H9 (cell line): ENCODE measurements at regions not wholly inside any gene's neighbourhood (a gene's known extent, or its start where the extent isn't known, plus 50 kb on each side); places are given as distances from the start of the nearest gene placed in this dataset.

Experiments
- DNase-seq: peaks from one replicate; pipeline ENCODE4 v3.0.0-alpha.2; 2017
- H2AFZ ChIP-seq: one replicate; pipeline ENCODE4 v1.6.1; 2013; ENCODE audit warnings: mild to moderate bottlenecking, low read length, control low read depth, moderate library complexity
- H2AK5ac ChIP-seq: 2 replicates; pipeline ENCODE4 v1.6.1; 2013; ENCODE audit warnings: low read length, control low read depth, mixed read lengths; ENCODE audit not compliant: insufficient read length
- H2BK120ac ChIP-seq: one replicate; pipeline ENCODE4 v1.6.1; 2013; ENCODE audit warnings: low read depth, mild to moderate bottlenecking, low read length, control low read depth, inconsistent platforms; ENCODE audit not compliant: poor library complexity, severe bottlenecking
- H2BK12ac ChIP-seq: 2 replicates; pipeline ENCODE4 v1.6.1; 2013; ENCODE audit warnings: low read length, control low read depth, mixed read lengths, low read depth; ENCODE audit not compliant: insufficient read length
- H2BK15ac ChIP-seq: 2 replicates; pipeline ENCODE4 v1.6.1; 2013; ENCODE audit warnings: low read depth, low read length, control low read depth
- H2BK20ac ChIP-seq: one replicate; pipeline ENCODE4 v1.6.1; 2013; ENCODE audit warnings: low read depth, mild to moderate bottlenecking, low read length, control low read depth, inconsistent platforms; ENCODE audit not compliant: poor library complexity, severe bottlenecking
- H2BK5ac ChIP-seq: 2 replicates; pipeline ENCODE4 v1.6.1; 2013; ENCODE audit warnings: low read length, control low read depth, mixed read lengths; ENCODE audit not compliant: insufficient read length
- H3K14ac ChIP-seq: 2 replicates; pipeline ENCODE4 v1.6.1; 2013; ENCODE audit warnings: low read length, control low read depth; ENCODE audit not compliant: insufficient read depth
- H3K18ac ChIP-seq: 2 replicates; pipeline ENCODE4 v1.6.1; 2013; ENCODE audit warnings: low read depth, mild to moderate bottlenecking, mixed read lengths, low read length, control low read depth; ENCODE audit not compliant: insufficient read length
- H3K23ac ChIP-seq: 2 replicates; pipeline ENCODE4 v1.6.1; 2013; ENCODE audit warnings: low read length, control low read depth, mixed read lengths, low read depth; ENCODE audit not compliant: insufficient read length
- H3K23me2 ChIP-seq: 2 replicates; pipeline ENCODE4 v1.6.1; 2013; ENCODE audit warnings: low read depth, mild to moderate bottlenecking, mixed read lengths, low read length, control low read depth; ENCODE audit not compliant: insufficient read length, poor library complexity, severe bottlenecking
- H3K27ac ChIP-seq: 2 replicates; pipeline ENCODE4 v1.5.1; 2013; ENCODE audit warnings: low read length, control low read depth, mixed read lengths, low read depth; ENCODE audit not compliant: insufficient read length
- H3K27me3 ChIP-seq: 2 replicates; pipeline ENCODE4 v1.6.1; 2013; ENCODE audit warnings: low read length, control low read depth, inconsistent platforms; ENCODE audit not compliant: insufficient read depth
- H3K4ac ChIP-seq: 2 replicates; pipeline ENCODE4 v1.6.1; 2013; ENCODE audit warnings: low read depth, mild to moderate bottlenecking, control low read depth, inconsistent platforms, low read length, moderate library complexity
- H3K4me1 ChIP-seq: 2 replicates; pipeline ENCODE4 v1.6.1; 2013; ENCODE audit warnings: low read length, control low read depth, inconsistent platforms; ENCODE audit not compliant: insufficient read depth
- H3K4me2 ChIP-seq: 2 replicates; pipeline ENCODE4 v1.6.1; 2013; ENCODE audit warnings: low read length, control low read depth, mixed read lengths; ENCODE audit not compliant: insufficient read length, insufficient read depth
- H3K56ac ChIP-seq: 2 replicates; pipeline ENCODE4 v1.6.1; 2013; ENCODE audit warnings: low read depth, mild to moderate bottlenecking, mixed read lengths, low read length, control low read depth; ENCODE audit not compliant: insufficient read length
- H3K79me1 ChIP-seq: 2 replicates; pipeline ENCODE4 v1.6.1; 2013; ENCODE audit warnings: low read depth, mild to moderate bottlenecking, moderate library complexity, low read length, control low read depth, inconsistent platforms; ENCODE audit not compliant: insufficient read depth, poor library complexity, severe bottlenecking
- H3K79me2 ChIP-seq: 2 replicates; pipeline ENCODE4 v1.6.1; 2013; ENCODE audit warnings: low read length, control low read depth, inconsistent platforms; ENCODE audit not compliant: insufficient read depth
- H3K9ac ChIP-seq: 2 replicates; pipeline ENCODE4 v1.6.1; 2013; ENCODE audit warnings: low read length, control low read depth, mixed read lengths; ENCODE audit not compliant: insufficient read length; ENCODE audit errors: extremely low read depth
- H3K9me3 ChIP-seq: one replicate; pipeline ENCODE4 v1.6.1; 2013; ENCODE audit warnings: low read depth, low read length, inconsistent platforms; ENCODE audit not compliant: control insufficient read depth
- H3T11ph ChIP-seq: one replicate; pipeline ENCODE4 v1.6.1; 2013; ENCODE audit warnings: mild to moderate bottlenecking, low read length, control low read depth, inconsistent platforms
- H4K20me1 ChIP-seq: one replicate; pipeline ENCODE4 v1.6.1; 2013; ENCODE audit not compliant: control insufficient read depth, insufficient read length, insufficient read depth
- H4K5ac ChIP-seq: 2 replicates; pipeline ENCODE4 v1.6.1; 2013; ENCODE audit warnings: low read depth, mild to moderate bottlenecking, mixed read lengths, low read length, control low read depth; ENCODE audit not compliant: insufficient read length
- H4K8ac ChIP-seq: replicated peaks from 2 replicates; pipeline ENCODE4 v1.6.1; 2013; ENCODE audit warnings: low read length, control low read depth, mixed read lengths, low read depth; ENCODE audit not compliant: insufficient read length
- H4K91ac ChIP-seq: 2 replicates; pipeline ENCODE4 v1.6.1; 2013; ENCODE audit warnings: low read depth, mild to moderate bottlenecking, moderate library complexity, mixed read lengths, low read length, control low read depth; ENCODE audit not compliant: insufficient read length
- H3K27ac Mint-ChIP-seq, 3 experiments: 2 replicates in 2 of 3; 3 replicates in 1 of 3; pipeline ENCODE4 v1.8.0; 2020 to 2021; ENCODE audit warnings: mixed read lengths in 3 of 3, mild to moderate bottlenecking in 1 of 3, moderate library complexity in 1 of 3
- H3K27me3 Mint-ChIP-seq: 2 replicates; pipeline ENCODE4 v1.8.0; 2021; ENCODE audit warnings: low read depth, mild to moderate bottlenecking, moderate library complexity, mixed read lengths
- H3K36me3 Mint-ChIP-seq, 3 experiments: 2 replicates in 2 of 3; 3 replicates in 1 of 3; pipeline ENCODE4 v1.8.0; 2020 to 2021; ENCODE audit warnings: low read depth in 3 of 3, mixed read lengths in 3 of 3; ENCODE audit not compliant: insufficient read depth in 1 of 3
- H3K4me1 Mint-ChIP-seq, 2 experiments: 2 replicates each; pipeline ENCODE4 v1.8.0; 2020; ENCODE audit warnings: mixed read lengths in 2 of 2
- H3K4me3 Mint-ChIP-seq, 2 experiments: 2 replicates in 1 of 2; 3 replicates in 1 of 2; pipeline ENCODE4 v1.8.0; 2020 to 2021; ENCODE audit warnings: mild to moderate bottlenecking in 2 of 2, mixed read lengths in 2 of 2, moderate library complexity in 1 of 2
- H3K9me3 Mint-ChIP-seq, 2 experiments: 2 replicates in 1 of 2; 3 replicates in 1 of 2; pipeline ENCODE4 v1.8.0; 2020; ENCODE audit warnings: mild to moderate bottlenecking in 2 of 2, mixed read lengths in 2 of 2, moderate library complexity in 1 of 2
- WGBS: extraction: QIAGEN DNeasy Blood & Tissue Kit; methylation state at CpG from one replicate; pipeline ENCODE4 v1.1.7; 2013; ENCODE audit warnings: missing lambda C conversion rate, low lambda C conversion rate, mixed read lengths; ENCODE audit not compliant: insufficient read length; ENCODE audit errors: extremely low coverage; 5-methylcytosine and 5-hydroxymethylcytosine counted together
- TF ChIP-seq, protein P1 (sequence below): fragments of 200-600 bp; sonication (generic); conservative IDR thresholded peaks from 3 replicates; pipeline ENCODE4 v1.8.0; 2021; ENCODE audit warnings: antibody characterized with exemption, mild to moderate bottlenecking

DNA sequence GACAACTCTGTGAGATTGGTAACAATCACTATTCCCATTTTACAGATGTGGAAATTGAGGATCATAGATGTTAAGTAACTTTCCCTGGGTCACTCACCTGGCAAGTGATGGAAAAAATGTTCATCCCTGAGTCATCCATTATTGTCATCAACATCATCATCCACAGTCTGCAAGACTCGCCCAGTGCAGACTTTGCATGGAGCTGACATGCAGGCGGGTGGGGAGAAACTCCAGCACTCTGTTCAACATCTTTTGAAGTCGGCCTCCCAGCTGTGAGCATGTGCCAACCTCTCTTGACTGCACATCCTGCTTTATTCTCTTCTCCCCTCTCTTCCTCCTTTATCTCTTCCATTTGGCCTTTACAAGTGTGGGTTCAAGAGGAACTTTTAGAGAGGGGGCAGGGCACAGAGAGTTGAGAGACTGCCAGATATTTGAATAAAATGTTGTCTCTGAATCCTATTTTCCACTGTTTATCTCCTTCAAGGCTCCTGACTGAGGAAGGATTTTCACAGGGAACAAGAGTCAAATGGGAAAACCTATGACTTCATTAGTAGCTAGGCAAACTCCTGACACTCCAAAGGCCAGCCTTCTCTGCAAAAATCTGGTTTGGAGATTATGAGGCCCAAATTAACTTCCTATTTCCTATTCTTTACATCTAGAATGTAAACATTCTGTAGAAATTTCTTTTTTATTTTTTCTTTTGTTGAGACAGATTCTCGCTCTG, 283.7 kb upstream of the PODXL start:
- Histone ChIP-seq H3K4me1 (no peaks in the 10 kb centered on the region), H3K27me3 (no peaks in the 10 kb centered on the region), H2AFZ (no peak overlapping the region), H2BK5ac (no peak overlapping the region), H3T11ph (no peak overlapping the region), H2BK12ac (no peak overlapping the region), H3K23me2 (no peaks in the 10 kb centered on the region), H3K4me2 (no peak overlapping the region), H2AK5ac (no peak overlapping the region), H3K79me2 (no peaks in the 10 kb centered on the region), H2BK120ac (no peak overlapping the region), H2BK20ac (no peak overlapping the region), H4K20me1 (no peaks in the 10 kb centered on the region), H3K4ac (no peak overlapping the region), H3K14ac (no peak overlapping the region), H4K91ac (no peak overlapping the region), H3K27ac (no peak overlapping the region), H3K56ac (no peak overlapping the region), H3K23ac (no peak overlapping the region), H2BK15ac (no peak overlapping the region), H4K8ac (no peak overlapping the region), H3K18ac (no peak overlapping the region), H3K9ac (no peak overlapping the region), H3K9me3 (no peaks in the 10 kb centered on the region), H3K79me1 (no peaks in the 10 kb centered on the region), H4K5ac (no peak overlapping the region)
- Mint-ChIP-seq H3K9me3 (no peaks in the 10 kb centered on the region), H3K27me3 (peaks cover 11% of the 10 kb centered on the region), H3K27ac (no peak overlapping the region), H3K4me1 (peaks cover 3 to 8% of the 10 kb centered on the region in 2 experiments; a peak in 2 of 4 replicates), H3K4me3 (no peak overlapping the region), H3K36me3 (no peaks in the 10 kb centered on the region)
- no peak for DNase-seq
- no CpG with 5 or more reads among the region's 4 CpGs for WGBS
- TF ChIP-seq, protein P1, sequence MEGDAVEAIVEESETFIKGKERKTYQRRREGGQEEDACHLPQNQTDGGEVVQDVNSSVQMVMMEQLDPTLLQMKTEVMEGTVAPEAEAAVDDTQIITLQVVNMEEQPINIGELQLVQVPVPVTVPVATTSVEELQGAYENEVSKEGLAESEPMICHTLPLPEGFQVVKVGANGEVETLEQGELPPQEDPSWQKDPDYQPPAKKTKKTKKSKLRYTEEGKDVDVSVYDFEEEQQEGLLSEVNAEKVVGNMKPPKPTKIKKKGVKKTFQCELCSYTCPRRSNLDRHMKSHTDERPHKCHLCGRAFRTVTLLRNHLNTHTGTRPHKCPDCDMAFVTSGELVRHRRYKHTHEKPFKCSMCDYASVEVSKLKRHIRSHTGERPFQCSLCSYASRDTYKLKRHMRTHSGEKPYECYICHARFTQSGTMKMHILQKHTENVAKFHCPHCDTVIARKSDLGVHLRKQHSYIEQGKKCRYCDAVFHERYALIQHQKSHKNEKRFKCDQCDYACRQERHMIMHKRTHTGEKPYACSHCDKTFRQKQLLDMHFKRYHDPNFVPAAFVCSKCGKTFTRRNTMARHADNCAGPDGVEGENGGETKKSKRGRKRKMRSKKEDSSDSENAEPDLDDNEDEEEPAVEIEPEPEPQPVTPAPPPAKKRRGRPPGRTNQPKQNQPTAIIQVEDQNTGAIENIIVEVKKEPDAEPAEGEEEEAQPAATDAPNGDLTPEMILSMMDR = no peak
